ENCODE measurements at regions not wholly inside any gene's neighbourhood (a gene's known extent, or its start where the extent isn't known, plus 50 kb on each side); places are given as distances from the start of the nearest gene placed in this dataset.

DNA sequence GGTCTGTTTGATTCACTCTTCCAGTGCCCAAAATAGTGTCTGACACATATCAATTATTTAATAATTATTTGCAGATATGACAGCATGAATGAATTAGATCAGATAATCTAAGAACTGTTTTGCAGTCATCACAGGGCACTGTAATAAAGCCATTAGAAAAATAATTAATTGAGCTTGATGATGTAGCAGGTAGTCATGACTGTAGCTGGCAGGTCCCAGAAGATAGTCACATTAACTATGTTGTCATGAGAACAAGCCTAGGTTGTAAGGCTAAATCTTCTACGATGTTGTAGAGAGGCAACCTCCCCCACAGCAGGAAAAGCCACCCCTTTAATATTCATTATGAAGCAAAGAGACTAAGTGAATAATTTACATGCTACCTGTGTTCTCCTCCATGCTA is 243.9 kb upstream of the SPTLC3 start:
- DNase-seq (ENCODE audit: low read depth in 4 of 4, low spot score in 3 of 4): no peak

DNA sequence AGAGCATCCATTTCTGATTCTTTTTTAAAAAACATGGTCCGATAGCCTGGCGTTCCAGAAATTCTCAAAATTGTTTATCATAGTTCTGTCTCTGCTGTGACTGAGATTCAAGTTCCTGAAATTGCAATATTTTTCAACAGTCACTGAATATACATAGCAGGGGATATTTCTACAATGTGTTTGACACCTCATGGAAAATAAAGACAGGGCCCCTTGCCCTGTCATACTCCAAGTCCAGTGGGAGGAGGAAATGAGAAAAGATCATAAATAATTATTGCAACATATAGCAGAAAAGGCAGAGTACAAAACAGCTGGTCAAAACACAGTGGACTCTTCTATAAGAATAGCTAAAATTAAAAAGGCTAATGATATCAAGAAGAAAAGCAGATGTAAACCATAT is 234.8 kb upstream of the SPTLC3 start:
- no peak for DNase-seq (ENCODE audit: low read depth in 4 of 4, low spot score in 3 of 4)

DNA sequence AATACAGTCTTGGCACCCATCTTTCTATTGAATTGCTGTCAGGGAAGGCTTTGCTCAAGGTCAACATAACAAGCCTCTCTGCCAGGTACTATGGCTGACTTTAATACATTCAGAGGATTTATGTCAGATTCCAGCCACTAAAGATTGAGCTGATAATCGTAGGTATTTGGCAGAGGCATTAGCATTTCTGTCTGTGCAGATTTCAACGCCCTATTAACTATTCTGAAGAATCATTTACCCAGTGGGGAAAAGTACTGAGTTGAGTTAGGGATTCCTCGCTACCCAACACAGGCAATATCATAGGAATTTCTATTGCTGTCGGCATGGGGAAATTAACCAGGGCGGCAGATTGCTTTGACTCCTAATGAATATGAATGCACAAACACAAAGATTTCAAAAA is 233.7 kb upstream of the SPTLC3 start:
- DNase-seq (ENCODE audit: low read depth in 4 of 4, low spot score in 3 of 4): peak in 3 of 4 donors; percentile 35 to 63 (median 43)

DNA sequence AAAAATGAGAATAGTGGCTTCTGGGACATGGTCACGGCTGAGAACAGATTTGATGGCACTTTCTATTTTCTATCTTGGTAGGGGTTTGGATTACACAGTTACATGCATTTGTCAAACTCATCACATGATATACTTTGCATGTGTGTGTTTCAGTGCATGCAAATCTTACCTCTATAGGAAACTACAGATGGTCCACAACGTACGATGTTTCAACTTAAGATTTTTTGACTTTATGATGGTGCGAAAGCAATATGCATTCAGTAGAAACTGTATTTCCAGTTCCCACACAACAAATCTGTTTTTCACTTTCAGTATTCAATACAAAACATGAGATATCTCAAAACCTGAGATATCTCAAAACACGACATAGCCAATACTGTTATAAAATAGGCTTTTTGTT is 231.8 kb upstream of the SPTLC3 start:
- DNase-seq (ENCODE audit: low read depth in 4 of 4, low spot score in 3 of 4): no peak

DNA sequence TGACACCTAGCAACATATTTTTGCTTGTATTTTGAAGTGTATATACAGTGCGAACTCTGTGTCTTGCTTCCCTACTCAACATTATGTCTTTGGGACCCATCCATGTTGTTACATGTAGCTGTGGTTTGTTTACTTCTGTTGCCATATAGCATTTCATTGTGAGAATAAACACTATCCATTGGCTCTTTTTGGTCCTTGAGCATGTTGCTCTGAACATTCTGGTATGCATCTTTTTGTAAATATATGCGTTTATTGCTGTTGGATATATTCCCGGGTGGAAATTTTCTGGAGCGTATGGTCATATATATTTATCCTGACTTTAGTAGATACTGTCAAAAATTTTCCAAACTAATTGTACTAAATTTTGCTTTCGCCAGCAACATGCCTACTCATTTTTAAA is 222.5 kb upstream of the SPTLC3 start:
- DNase-seq (ENCODE audit: low read depth in 4 of 4, low spot score in 3 of 4): no peak

DNA sequence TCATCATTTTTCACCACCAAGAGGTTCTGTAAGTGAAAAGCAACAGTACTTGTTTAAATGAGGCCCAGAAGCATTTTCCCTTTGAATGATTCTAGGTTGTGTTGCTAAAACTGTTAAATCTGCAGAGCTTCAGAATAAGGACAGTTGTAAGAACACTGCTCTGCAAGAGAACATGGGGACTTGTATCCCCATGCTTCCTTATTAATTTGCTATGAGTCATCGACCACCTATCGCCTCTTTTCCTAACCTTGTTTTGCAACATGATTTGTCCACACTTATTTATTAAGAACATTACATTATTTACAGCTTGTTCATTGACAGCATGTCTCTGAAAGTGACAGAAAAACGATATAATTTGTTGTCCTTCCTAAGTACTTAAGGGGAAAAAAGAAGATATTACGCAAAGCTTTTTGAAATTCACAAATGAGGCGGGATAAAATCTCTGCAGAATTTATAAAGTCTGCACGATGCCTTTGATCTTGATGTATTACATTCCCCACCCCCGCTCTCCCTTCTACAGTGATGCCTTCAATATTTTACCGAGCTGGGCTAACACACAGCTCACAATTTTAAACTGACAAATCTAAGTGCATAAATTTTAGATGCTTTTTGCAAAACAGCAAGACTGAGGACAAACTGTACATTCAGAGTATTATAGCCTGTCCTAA is 220.0 kb upstream of the SPTLC3 start:
- DNase-seq (ENCODE audit: low read depth in 4 of 4, low spot score in 3 of 4): no peak

DNA sequence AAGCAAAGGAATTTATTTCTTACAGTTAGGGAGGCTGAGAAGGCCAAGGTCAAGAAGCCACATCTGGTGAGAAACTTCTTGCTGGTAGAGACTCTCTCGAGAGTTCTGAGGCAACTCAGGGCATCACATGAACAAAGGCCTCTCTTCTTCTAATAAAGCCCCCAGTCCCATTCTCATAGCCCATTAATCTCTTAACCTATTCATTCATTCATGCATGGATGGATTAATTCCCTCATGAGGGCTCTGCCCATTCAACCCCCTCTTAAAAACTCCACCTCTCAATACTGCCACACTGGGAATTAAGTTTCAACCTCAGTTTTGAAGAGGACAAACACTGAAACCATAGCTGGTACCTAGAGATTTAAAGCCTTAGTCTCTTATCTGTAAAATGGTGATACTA is 217.9 kb upstream of the SPTLC3 start:
- no peak for DNase-seq (ENCODE audit: low read depth in 4 of 4, low spot score in 3 of 4)

DNA sequence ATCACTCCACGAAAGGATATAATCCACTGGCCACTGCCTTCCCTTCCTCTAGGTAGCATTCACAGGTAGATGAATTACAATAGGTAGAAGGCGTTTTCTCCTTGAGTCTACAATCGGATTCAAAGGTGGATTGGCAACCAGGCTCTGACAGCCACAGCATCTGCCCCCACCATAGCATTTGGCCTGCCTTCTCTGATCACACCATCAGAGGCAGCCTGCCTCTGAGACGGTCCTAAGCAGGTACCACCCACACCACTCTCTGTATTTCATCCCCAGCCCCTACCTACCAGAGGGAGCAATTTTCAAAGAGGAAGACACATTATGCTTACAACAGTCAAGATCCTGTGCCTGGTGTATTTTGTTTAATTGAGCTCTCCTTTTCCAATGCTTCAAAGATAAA is 210.5 kb upstream of the SPTLC3 start:
- DNase-seq (ENCODE audit: low read depth in 4 of 4, low spot score in 3 of 4): no peak

DNA sequence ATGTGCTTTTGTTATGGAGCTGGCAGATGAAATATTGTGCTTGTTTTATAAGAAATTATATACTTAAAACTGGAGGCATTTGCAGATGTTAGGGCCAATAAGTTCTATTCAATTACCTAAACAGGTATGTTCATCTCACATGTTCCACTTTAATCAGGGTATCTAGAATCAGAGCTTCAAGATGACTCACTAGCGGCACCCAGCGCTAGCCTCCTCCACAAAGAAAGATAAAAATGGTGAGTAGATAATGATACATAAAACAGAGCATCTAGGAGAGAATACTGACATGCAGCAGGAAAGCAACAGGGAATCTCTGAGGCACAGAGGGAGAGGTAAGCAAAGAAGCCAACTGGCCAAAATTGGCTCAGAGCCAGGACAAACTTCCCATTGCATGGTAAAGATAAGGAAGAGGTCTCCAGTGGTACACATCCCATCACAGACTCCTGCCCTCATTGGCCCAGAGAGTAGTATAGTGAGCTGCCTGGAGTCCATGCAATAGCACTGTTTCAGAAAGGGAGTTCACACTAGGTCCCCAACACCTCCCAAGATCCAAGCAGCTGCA is 200.7 kb upstream of the SPTLC3 start:
- DNase-seq (ENCODE audit: low read depth in 4 of 4, low spot score in 3 of 4): no peak

DNA sequence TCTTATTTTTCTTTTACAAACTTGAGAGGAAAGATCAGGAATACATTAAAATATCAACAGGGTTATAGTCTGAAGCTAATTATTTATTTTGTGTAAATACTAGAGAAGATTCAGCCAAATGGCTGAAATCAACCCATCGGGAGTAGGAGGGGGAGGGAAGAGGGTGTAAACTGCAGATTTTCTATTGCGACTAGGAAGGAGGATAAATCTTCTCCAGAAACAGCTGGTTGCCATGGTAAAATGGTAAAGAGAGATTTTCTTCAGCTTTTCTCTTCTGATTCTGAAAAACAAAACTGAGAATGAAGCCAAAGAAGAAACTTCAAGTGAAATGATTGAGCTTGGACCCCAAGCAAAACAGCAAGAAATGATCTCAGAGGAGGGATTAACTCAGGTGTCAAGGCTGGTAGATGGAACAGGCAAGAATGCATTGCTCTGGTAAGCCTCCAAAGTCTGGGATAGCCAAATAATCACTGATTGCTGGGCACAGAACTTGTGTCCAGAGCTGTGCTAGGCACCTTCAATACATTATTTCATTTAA is 193.5 kb upstream of the SPTLC3 start:
- DNase-seq (ENCODE audit: low read depth in 4 of 4, low spot score in 3 of 4): peak in 1 of 4 donors; percentile 18

DNA sequence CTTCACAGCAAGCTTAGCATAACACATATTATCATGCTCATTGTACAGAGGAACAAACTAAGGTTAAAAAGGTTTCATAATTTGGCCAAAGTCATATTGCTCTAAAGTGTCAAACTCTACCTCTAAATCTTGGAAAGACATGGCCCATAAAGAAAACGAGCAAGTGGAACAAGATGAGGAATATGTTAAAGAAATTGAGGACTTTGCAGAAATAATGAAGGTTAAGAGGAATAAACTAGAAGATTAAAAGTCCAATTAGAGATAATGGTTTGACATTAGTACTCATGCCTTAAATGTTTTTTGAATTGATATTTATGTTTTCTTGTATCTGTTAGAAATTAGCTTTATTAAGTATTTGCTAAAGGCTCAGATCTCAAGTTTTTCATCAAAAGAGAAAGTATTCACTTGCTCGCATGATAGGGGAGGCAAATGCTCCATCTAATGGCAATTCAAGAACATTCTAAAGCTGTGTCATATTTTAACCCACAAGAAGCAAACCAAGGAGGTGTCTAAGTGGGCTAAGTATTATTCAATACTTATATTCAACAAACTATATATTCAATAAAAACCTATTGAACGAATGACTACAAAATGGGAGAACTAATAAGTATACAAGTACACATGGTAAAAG is 192.9 kb upstream of the SPTLC3 start:
- DNase-seq (ENCODE audit: low read depth in 4 of 4, low spot score in 3 of 4): no peak

DNA sequence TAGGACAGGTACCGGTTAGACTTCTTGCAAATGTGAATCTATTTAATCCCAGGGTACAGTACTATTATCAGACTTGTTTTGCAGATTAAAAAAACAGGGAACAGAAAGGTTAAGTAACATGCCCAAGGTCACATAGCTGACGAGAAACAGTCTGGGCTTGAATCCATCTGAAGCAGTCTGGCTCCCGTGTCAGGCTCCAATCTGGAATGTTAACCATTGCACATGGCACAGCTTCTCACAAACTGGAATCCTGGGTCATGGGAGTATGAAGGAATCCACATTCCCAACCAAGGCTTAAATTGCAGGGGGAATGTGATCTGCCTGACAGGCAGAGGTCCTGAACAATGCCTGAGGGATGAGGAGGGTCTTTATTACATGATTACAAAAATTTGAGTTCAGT is 187.5 kb upstream of the SPTLC3 start:
- DNase-seq (ENCODE audit: low read depth in 4 of 4, low spot score in 3 of 4): no peak

DNA sequence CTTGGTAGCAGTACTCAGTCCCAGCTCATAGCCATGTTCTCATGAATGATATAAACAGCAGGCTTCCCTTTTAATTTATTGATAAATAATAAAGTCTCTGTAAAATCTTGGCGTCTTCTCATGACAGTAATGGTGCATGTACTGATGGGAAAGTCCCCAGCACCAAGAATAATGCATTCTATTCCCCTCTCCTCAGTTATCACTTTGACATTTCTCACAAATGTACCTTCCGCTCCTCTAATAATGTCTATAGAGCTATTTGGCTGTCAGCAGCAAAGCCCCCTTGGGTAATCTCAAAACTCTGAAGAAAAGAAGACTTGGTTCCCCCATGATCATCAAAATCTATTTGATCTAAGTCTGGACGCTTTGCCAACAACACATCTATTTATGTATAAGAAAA is 185.0 kb upstream of the SPTLC3 start:
- DNase-seq (ENCODE audit: low read depth in 4 of 4, low spot score in 3 of 4): no peak

DNA sequence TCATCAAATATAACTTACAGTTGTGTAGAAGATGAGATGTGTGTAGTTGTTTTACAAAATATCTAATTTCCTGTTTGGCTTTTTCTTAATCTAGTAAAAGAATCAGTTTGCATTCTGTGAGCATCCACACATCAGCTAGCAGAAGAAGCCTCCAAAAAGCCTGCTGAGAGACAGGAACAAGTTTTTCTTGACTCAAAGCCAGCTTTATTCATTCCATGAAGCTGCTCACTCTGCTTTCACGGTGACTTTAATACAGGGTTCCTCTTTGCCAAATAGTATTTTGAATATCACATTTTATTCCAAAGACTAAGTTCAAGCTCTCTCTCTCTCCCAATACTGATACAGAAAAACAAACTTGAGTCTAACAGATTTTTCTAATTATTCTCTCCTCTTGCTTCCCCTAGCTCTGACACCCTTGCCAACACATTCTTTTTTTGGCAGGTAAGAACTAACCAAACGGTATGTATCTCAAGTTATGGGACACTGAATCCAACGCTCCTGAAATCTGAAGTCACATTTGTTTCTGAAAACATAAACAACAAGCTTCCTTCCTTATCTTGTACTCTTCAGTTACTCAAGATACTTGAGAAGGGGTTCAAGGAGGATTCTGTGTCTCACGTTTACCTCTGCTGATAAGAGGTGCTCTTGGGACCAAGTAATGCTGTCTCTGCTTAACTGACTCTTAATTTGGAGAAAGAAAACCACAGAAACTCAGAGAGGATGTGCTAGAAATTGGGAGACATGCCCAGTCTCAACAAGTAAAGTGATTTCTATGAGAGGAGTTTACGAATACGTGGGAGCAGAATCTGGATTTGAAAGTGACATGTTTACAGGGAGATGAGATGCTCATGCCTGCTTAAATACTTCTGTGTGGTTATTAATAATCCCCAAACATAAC is 184.2 kb upstream of the SPTLC3 start:
- DNase-seq (ENCODE audit: low read depth in 4 of 4, low spot score in 3 of 4): no peak

DNA sequence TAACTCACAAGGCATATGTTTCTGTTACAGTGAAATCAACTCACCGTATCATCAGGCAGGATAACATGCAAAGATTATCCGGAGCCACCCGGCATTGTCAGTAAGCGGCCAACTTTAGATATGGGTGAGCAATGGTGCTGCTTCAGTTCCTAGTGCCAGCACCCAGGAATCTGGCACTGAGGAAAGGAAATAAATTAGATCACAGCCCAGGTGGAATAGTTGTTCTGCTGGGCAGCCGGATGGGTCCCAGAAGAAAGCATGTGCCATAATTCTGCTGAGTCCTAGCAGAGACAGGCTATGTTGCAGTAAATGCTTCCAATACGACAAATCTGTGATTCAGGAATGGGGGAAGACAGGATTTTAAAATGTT is 183.6 kb upstream of the SPTLC3 start:
- DNase-seq (ENCODE audit: low read depth in 4 of 4, low spot score in 3 of 4): no peak

DNA sequence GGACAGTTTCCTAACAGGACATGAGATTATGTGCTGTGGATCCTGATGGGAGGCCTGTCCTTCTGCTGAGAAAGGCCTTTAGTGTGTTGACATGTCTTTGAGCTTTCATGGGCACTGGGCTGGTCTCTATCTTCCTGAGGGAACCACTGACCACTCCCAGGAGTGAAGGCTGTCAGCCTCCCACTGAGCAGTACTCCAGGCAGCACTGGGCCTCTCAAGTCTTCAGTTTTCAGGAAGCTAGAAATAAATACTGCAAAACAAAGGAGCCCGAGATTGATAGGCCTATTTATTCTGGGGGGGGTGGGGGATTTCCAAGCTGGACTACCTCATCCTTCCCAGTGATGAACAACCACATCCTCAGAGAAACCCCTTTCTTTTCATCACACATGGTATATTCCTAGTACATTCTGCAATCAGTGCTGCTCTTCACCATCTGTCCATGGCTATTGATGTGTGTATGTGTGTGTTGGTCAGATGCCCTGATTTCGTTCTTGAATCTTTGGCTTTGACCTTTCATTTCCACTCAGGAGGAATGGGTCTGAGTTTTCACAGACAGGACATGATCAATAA is 180.9 kb upstream of the SPTLC3 start:
- DNase-seq (ENCODE audit: low read depth in 4 of 4, low spot score in 3 of 4): no peak

DNA sequence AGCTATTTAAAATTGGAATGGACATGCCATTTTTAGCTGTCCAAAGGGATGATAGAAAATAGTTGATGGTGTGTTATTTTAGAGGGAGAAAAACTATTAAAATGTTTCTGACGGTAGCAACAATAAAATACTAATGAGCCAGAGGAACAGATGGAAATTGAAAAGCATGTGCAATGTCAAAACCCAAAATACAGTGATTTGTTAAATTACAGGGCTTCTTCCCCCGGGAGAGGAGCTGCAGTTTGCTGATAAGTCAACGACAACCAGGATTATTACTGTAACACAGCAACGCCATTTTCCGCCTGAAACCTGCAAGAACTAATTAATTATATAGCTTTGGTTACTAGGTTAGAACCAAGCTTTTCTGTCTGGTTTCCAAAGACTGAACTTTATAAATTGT is 179.6 kb upstream of the SPTLC3 start:
- no peak for DNase-seq (ENCODE audit: low read depth in 4 of 4, low spot score in 3 of 4)

DNA sequence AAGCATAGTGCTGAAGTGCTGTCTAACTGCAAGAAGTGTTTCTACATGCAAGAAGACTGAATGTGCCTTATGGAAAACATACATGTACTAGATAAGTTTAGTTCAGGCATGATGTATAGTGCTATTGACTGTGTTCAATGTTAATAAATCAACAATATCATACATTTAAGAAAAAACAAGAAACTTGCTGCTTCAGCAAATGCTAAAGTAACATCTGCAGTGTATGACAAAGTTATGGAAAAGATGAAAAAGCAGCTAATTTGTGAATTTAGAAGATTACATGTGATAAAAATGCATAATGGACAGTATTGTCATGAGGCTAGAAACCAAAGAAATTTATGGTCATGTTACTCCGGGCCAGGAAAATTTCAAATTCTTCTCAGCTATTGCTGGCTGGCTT is 174.9 kb upstream of the SPTLC3 start:
- no peak for DNase-seq (ENCODE audit: low read depth in 4 of 4, low spot score in 3 of 4)

DNA sequence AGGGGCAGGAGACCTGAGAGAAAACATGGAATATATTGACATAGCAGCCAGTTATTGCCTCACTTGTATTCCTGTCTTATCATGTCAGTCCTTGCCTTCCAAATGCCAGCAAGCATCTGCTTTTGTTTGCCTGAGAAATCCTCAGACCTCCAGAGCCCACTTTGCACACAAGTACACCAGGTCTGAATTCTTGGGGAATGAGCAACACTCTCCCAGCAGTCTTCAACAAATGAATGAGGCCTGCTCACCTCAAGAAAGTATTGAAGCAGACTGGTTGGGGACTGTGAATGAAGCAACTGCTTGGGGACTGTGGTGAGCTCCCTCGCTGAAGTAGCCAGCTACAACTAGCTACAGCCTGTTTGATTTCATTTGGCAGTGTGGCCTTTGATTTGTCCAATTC is 172.8 kb upstream of the SPTLC3 start:
- no peak for DNase-seq (ENCODE audit: low read depth in 4 of 4, low spot score in 3 of 4)

DNA sequence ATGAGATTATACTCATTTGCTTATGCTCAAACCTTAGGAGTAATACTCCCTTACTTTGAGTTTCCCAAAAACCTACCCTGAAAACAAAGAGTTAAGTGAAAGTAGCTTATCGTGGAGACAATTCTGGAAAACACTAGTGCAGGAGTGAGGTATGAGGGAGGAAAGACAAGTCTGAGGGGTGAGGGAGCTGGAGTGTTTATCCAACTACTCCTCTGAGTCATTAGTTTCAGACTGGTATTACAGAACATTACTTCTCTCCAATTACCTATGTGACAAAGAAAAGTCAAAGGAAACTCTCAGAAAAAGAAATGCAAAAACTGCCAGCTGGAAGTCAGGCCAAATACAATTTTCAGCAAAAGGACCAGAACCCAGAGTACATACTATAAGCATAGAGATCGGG is 171.1 kb upstream of the SPTLC3 start:
- DNase-seq (ENCODE audit: low read depth in 4 of 4, low spot score in 3 of 4): no peak
